DND-41 (cell line): ENCODE measurements at regions not wholly inside any gene's neighbourhood (a gene's known extent, or its start where the extent isn't known, plus 50 kb on each side); places are given as distances from the start of the nearest gene placed in this dataset.

Source experiments
- ATAC-seq: fragments of 200-7000 bp; cut with Tn5 transposase; 3 replicates; pipeline ENCODE4 v1.9.1; 2021; ENCODE audit warnings: low read depth; ENCODE audit not compliant: insufficient read depth
- DNase-seq: peaks from one replicate; pipeline ENCODE4 v3.0.0-alpha.2; 2020
- H2AFZ ChIP-seq: 2 replicates; pipeline ENCODE4 v1.6.0; 2012; ENCODE audit warnings: low read depth, low read length
- H3K27ac ChIP-seq: 2 replicates; pipeline ENCODE4 v1.5.1; 2012; ENCODE audit warnings: low read length, inconsistent platforms
- H3K27me3 ChIP-seq: fragments of 200-600 bp; sonication (generic); 2 replicates; pipeline ENCODE4 v1.6.0; 2012; ENCODE audit warnings: low read length, mild to moderate bottlenecking, inconsistent platforms; ENCODE audit not compliant: insufficient read depth, poor library complexity
- H3K36me3 ChIP-seq: 2 replicates; pipeline ENCODE4 v1.5.1; 2012; ENCODE audit warnings: low read length, inconsistent platforms; ENCODE audit not compliant: insufficient read depth
- H3K4me1 ChIP-seq: 2 replicates; pipeline ENCODE4 v1.5.1; 2012; ENCODE audit warnings: mild to moderate bottlenecking, low read length; ENCODE audit not compliant: insufficient read depth
- H3K4me2 ChIP-seq: 2 replicates; pipeline ENCODE4 v1.6.0; 2012; ENCODE audit warnings: mild to moderate bottlenecking, moderate library complexity, low read length, inconsistent platforms; ENCODE audit not compliant: insufficient read depth
- H3K4me3 ChIP-seq, 2 experiments: fragments of 200-600 bp in 1 of 2; shearing (Covaris generic) in 1 of 2; 2 replicates each; pipeline ENCODE4 v1.5.1; 2012 to 2016; ENCODE audit warnings: inconsistent platforms in 2 of 2, low read length in 2 of 2, mild to moderate bottlenecking in 2 of 2, low read depth in 1 of 2, moderate library complexity in 1 of 2
- H3K79me2 ChIP-seq: 2 replicates; pipeline ENCODE4 v1.6.0; 2012; ENCODE audit warnings: low read length, inconsistent platforms; ENCODE audit not compliant: insufficient read depth
- H3K9ac ChIP-seq: 2 replicates; pipeline ENCODE4 v1.6.0; 2012; ENCODE audit warnings: low read depth, mild to moderate bottlenecking, inconsistent platforms, low read length, moderate library complexity
- H3K9me3 ChIP-seq: 2 replicates; pipeline ENCODE4 v1.5.1; 2012; ENCODE audit warnings: low read length, moderate library complexity, mild to moderate bottlenecking, inconsistent platforms; ENCODE audit not compliant: insufficient read depth, severe bottlenecking
- H4K20me1 ChIP-seq: 2 replicates; pipeline ENCODE4 v1.6.0; 2012; ENCODE audit warnings: low read length; ENCODE audit not compliant: insufficient read depth
- EZH2 ChIP-seq: IDR thresholded peaks from 3 replicates; pipeline ENCODE4 v1.6.1; 2012; ENCODE audit warnings: borderline replicate concordance, low read depth, mild to moderate bottlenecking, moderate library complexity, low read length, inconsistent platforms; ENCODE audit not compliant: severe bottlenecking
- TF ChIP-seq, protein P1 (sequence below): IDR thresholded peaks from 2 replicates; pipeline ENCODE4 v1.5.1; 2012; ENCODE audit warnings: borderline replicate concordance, low read length, moderate library complexity, mild to moderate bottlenecking; ENCODE audit not compliant: poor library complexity, severe bottlenecking; ENCODE audit errors: extremely low read depth

GRCh38 chr10:88212069-88212468 is 348.6 kb downstream of the PTEN start:
- no peak overlapping the region for H3K4me3 ChIP-seq
- H3K27me3 ChIP-seq: no peaks in the 10 kb centered on the region
- H3K27ac ChIP-seq: no peak overlapping the region
- H3K4me2 ChIP-seq: no peak overlapping the region
- DNase-seq (no peak), ATAC-seq (no peak)
- H4K20me1 ChIP-seq: no peaks in the 10 kb centered on the region
- no peaks in the 10 kb centered on the region for H3K79me2 ChIP-seq
- no peaks in the 10 kb centered on the region for H3K4me1 ChIP-seq
- TF ChIP-seq, protein P1, sequence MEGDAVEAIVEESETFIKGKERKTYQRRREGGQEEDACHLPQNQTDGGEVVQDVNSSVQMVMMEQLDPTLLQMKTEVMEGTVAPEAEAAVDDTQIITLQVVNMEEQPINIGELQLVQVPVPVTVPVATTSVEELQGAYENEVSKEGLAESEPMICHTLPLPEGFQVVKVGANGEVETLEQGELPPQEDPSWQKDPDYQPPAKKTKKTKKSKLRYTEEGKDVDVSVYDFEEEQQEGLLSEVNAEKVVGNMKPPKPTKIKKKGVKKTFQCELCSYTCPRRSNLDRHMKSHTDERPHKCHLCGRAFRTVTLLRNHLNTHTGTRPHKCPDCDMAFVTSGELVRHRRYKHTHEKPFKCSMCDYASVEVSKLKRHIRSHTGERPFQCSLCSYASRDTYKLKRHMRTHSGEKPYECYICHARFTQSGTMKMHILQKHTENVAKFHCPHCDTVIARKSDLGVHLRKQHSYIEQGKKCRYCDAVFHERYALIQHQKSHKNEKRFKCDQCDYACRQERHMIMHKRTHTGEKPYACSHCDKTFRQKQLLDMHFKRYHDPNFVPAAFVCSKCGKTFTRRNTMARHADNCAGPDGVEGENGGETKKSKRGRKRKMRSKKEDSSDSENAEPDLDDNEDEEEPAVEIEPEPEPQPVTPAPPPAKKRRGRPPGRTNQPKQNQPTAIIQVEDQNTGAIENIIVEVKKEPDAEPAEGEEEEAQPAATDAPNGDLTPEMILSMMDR: no peak
- TF ChIP-seq EZH2: no peak
- no peaks in the 10 kb centered on the region for H3K9me3 ChIP-seq
- no peak overlapping the region for H2AFZ ChIP-seq
- H3K36me3 ChIP-seq: no peaks in the 10 kb centered on the region
- H3K9ac ChIP-seq: no peak overlapping the region

GRCh38 chr10:88213065-88213605 is 349.7 kb downstream of the PTEN start:
- H3K9me3 ChIP-seq: no peaks in the 10 kb centered on the region
- no peaks in the 10 kb centered on the region for H3K79me2 ChIP-seq
- H3K36me3 ChIP-seq: no peaks in the 10 kb centered on the region
- TF ChIP-seq, protein P1: no peak
- TF ChIP-seq EZH2: no peak
- H3K27me3 ChIP-seq: no peaks in the 10 kb centered on the region
- H3K4me2 ChIP-seq: no peak overlapping the region
- H2AFZ ChIP-seq: no peak overlapping the region
- no peak overlapping the region for H3K27ac ChIP-seq
- no peak overlapping the region for H3K9ac ChIP-seq
- DNase-seq (no peak), ATAC-seq (no peak)
- H4K20me1 ChIP-seq: no peaks in the 10 kb centered on the region
- no peaks in the 10 kb centered on the region for H3K4me1 ChIP-seq
- H3K4me3 ChIP-seq: no peak overlapping the region

DNA sequence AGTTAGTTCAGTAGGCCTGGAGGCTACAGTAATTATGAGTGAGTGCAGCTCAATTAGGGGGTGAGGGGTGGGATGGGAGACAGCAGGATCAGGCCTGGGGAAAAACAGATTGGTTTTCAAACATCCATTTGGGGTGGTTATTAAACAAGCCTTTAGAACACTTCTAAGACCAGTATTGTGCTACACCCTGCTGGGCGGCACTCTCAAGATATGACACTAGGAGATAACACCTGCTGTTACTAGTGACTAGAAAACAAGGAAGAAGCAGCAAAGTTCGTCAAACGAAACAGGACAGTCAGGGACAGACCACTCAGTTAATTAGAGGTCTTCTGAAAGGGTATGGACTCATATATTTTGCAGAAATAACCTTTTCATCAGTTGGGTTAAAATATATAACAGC is 353.6 kb downstream of the PTEN start:
- H3K9ac ChIP-seq: no peak overlapping the region
- no peaks in the 10 kb centered on the region for H3K79me2 ChIP-seq
- H3K27me3 ChIP-seq: no peaks in the 10 kb centered on the region
- peak overlapping the region; percentile 26; the same call in 1 of the 2 replicates for H2AFZ ChIP-seq
- no peaks in the 10 kb centered on the region for H3K9me3 ChIP-seq
- no peak for DNase-seq
- H3K36me3 ChIP-seq: no peaks in the 10 kb centered on the region
- H3K27ac ChIP-seq: no peak overlapping the region
- no peaks in the 10 kb centered on the region for H3K4me1 ChIP-seq
- H4K20me1 ChIP-seq: no peaks in the 10 kb centered on the region
- 0 out of 3 replicates have a peak, but pooled peaks have one; percentile 35 for ATAC-seq
- H3K4me3 ChIP-seq: no peak overlapping the region
- no peak overlapping the region for H3K4me2 ChIP-seq
- no peak for TF ChIP-seq EZH2
- TF ChIP-seq, protein P1: no peak

DNA sequence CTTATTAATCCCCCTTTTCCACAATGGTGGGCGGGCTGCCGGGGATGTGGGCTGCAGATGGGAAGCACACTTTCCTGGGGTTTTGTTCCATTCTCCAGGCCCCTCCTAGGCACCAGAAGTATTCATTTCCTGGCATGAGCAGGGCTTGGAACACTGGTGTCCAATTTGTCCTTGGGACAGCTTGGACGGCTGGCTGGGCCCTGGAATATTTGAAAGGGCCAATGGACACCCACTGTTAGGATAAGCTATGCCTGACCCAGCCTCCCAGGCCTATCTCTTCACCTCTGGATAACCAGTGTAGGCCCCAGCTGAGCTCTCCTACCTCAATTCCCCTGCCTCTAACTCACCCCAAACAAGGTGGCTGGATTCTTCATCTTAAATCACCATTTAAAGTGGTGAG is 354.9 kb downstream of the PTEN start:
- no peak overlapping the region for H3K9ac ChIP-seq
- no peaks in the 10 kb centered on the region for H3K4me1 ChIP-seq
- peak overlapping the region; percentile 23; the same call in 1 of the 2 replicates for H2AFZ ChIP-seq
- ATAC-seq (no peak), DNase-seq (no peak)
- no peaks in the 10 kb centered on the region for H3K79me2 ChIP-seq
- no peaks in the 10 kb centered on the region for H3K36me3 ChIP-seq
- no peaks in the 10 kb centered on the region for H4K20me1 ChIP-seq
- no peak overlapping the region for H3K27ac ChIP-seq
- no peak overlapping the region for H3K4me3 ChIP-seq
- TF ChIP-seq EZH2: no peak
- TF ChIP-seq, protein P1: no peak
- H3K4me2 ChIP-seq: no peak overlapping the region
- no peaks in the 10 kb centered on the region for H3K27me3 ChIP-seq
- H3K9me3 ChIP-seq: no peaks in the 10 kb centered on the region
